GM23338 (cell line): ENCODE measurements at regions not wholly inside any gene's neighbourhood (a gene's known extent, or its start where the extent isn't known, plus 50 kb on each side); places are given as distances from the start of the nearest gene placed in this dataset.

ENCODE experiments used
- ATAC-seq: fragments of 200-7000 bp; cut with Tn5 transposase; 3 replicates; pipeline ENCODE4 v1.9.1; 2020
- DNase-seq: peaks from one replicate; pipeline ENCODE4 v3.0.0-alpha.2; 2015; ENCODE audit warnings: low spot score
- H2AFZ ChIP-seq: fragments of 200-600 bp; sonication (generic); 2 replicates; pipeline ENCODE4 v1.8.0; 2016; ENCODE audit warnings: antibody characterized with exemption, mild to moderate bottlenecking, moderate library complexity
- H3F3A ChIP-seq: fragments of 200-600 bp; sonication (generic); replicated peaks from 2 replicates; pipeline ENCODE4 v1.8.0; 2017; ENCODE audit warnings: antibody characterized with exemption, mixed run types, low read depth
- H3K27ac ChIP-seq: fragments of 200-600 bp; sonication (generic); 2 replicates; pipeline ENCODE4 v1.6.1; 2016; ENCODE audit warnings: low read depth
- H3K27me3 ChIP-seq: fragments of 200-600 bp; sonication (generic); 2 replicates; pipeline ENCODE4 v1.8.0; 2016; ENCODE audit warnings: mild to moderate bottlenecking, mixed run types, moderate library complexity; ENCODE audit not compliant: insufficient read depth
- H3K36me3 ChIP-seq: fragments of 200-600 bp; sonication (generic); 2 replicates; pipeline ENCODE4 v1.8.0; 2016; ENCODE audit warnings: mild to moderate bottlenecking; ENCODE audit not compliant: insufficient read depth
- H3K4me1 ChIP-seq: fragments of 200-600 bp; sonication (generic); 2 replicates; pipeline ENCODE4 v1.8.0; 2016; ENCODE audit warnings: mild to moderate bottlenecking, moderate library complexity; ENCODE audit not compliant: insufficient read depth
- H3K4me2 ChIP-seq: fragments of 200-600 bp; sonication (generic); 2 replicates; pipeline ENCODE4 v1.7.1; 2017; ENCODE audit warnings: mixed run types
- H3K4me3 ChIP-seq: fragments of 200-600 bp; sonication (generic); 2 replicates; pipeline ENCODE4 v1.6.1; 2016; ENCODE audit warnings: mixed run types
- H3K79me2 ChIP-seq: fragments of 200-600 bp; sonication (generic); replicated peaks from 2 replicates; pipeline ENCODE4 v1.8.0; 2017; ENCODE audit warnings: mild to moderate bottlenecking; ENCODE audit not compliant: insufficient read depth
- H3K9me2 ChIP-seq: fragments of 200-600 bp; sonication (generic); 2 replicates; pipeline ENCODE4 v1.8.0; 2017; ENCODE audit not compliant: insufficient read depth
- H4K20me1 ChIP-seq: fragments of 200-600 bp; sonication (generic); replicated peaks from 2 replicates; pipeline ENCODE4 v1.8.0; 2017; ENCODE audit warnings: mild to moderate bottlenecking; ENCODE audit not compliant: insufficient read depth
- H3K27ac Mint-ChIP-seq: 2 replicates; pipeline ENCODE4 v1.8.0; 2020; ENCODE audit warnings: inconsistent platforms, mild to moderate bottlenecking, moderate library complexity, mixed read lengths
- H3K27me3 Mint-ChIP-seq: 3 replicates; pipeline ENCODE4 v1.8.0; 2022; ENCODE audit warnings: low read depth, mild to moderate bottlenecking, moderate library complexity, mixed read lengths, inconsistent platforms; ENCODE audit not compliant: insufficient read depth, poor library complexity
- H3K36me3 Mint-ChIP-seq: 3 replicates; pipeline ENCODE4 v1.8.0; 2021; ENCODE audit warnings: low read depth, mild to moderate bottlenecking, inconsistent platforms, moderate library complexity, mixed read lengths
- H3K4me1 Mint-ChIP-seq: 3 replicates; pipeline ENCODE4 v1.8.0; 2020; ENCODE audit warnings: mild to moderate bottlenecking, inconsistent platforms, mixed read lengths
- H3K4me3 Mint-ChIP-seq: 3 replicates; pipeline ENCODE4 v1.8.0; 2021; ENCODE audit warnings: moderate library complexity, mild to moderate bottlenecking, inconsistent platforms, mixed read lengths
- H3K9me3 Mint-ChIP-seq: 3 replicates; pipeline ENCODE4 v1.8.0; 2020; ENCODE audit warnings: moderate library complexity, mild to moderate bottlenecking, inconsistent platforms, mixed read lengths
- CREB1 ChIP-seq: fragments of 250-450 bp; sonication (Bioruptor Pico); IDR thresholded peaks from 2 replicates; pipeline ENCODE4 v1.5.0; 2020; ENCODE audit warnings: low read depth, mild to moderate bottlenecking, moderate library complexity
- ETS1 ChIP-seq: IDR thresholded peaks from 2 replicates; pipeline ENCODE4 v1.6.1; 2016; ENCODE audit warnings: antibody characterized with exemption
- EZH2phosphoT487 ChIP-seq: fragments of 200-600 bp; sonication (generic); IDR thresholded peaks from one replicate; pipeline ENCODE4 v1.8.1; 2018; ENCODE audit warnings: antibody characterized with exemption; ENCODE audit not compliant: unreplicated experiment
- JUNB ChIP-seq: IDR thresholded peaks from one replicate; pipeline ENCODE4 v1.6.1; 2016; ENCODE audit warnings: antibody characterized with exemption; ENCODE audit not compliant: unreplicated experiment
- POLR2AphosphoS5 ChIP-seq: IDR thresholded peaks from 2 replicates; pipeline ENCODE4 v1.6.1; 2016; ENCODE audit warnings: antibody characterized with exemption, low read depth
- REST ChIP-seq: IDR thresholded peaks from one replicate; pipeline ENCODE4 v1.6.1; 2018; ENCODE audit warnings: antibody characterized with exemption; ENCODE audit not compliant: unreplicated experiment
- STAT1 ChIP-seq: IDR thresholded peaks from one replicate; pipeline ENCODE4 v1.6.1; 2016; ENCODE audit warnings: antibody characterized with exemption; ENCODE audit not compliant: unreplicated experiment
- ZNF114 ChIP-seq: fragments of 250-450 bp; sonication (Bioruptor Pico); IDR thresholded peaks from 2 replicates; pipeline ENCODE4 v1.5.0; 2020; ENCODE audit warnings: mild to moderate bottlenecking, moderate library complexity
- ZNF331 ChIP-seq: fragments of 250-450 bp; sonication (Bioruptor Pico); IDR thresholded peaks from 2 replicates; pipeline ENCODE4 v1.5.0; 2020; ENCODE audit warnings: low read depth, mild to moderate bottlenecking, moderate library complexity
- TF ChIP-seq, protein P1 (sequence below): fragments of 250-450 bp; sonication (Bioruptor Pico); IDR thresholded peaks from 2 replicates; pipeline ENCODE4 v1.5.0; 2020; ENCODE audit warnings: mild to moderate bottlenecking, moderate library complexity

DNA sequence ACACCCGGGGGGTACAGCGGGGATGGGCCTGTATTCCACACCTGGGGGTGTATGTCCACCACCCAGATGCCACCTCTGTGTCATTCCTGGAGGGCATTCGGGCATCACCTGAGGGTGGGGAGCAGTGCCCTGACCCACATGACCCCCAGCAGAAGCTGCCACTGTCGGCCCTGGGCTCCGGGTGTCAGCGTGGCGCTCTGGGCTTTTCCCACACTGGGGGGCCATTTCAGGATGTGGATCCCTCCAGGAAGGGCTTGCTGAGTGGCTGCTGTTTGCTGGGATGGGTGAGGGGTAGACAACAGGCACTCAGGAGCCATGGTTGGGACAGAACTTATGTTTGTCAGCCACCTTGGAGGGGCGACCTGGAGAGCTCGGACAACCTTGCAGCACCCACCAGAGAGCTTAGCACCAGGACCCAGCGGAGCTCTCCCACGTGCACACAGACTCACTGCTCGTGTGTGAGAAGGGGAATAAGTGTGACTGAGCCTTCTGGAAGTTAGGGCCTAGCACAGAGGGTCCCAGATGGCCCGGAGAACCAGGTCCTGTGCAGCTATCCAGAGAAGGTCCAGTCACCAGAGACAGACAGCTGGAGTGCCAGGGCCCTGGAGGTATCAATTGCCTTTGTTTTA is 102.7 kb downstream of the METRNL start:
- Mint-ChIP-seq H3K9me3 (peaks cover 4% of the 10 kb centered on the region; the same call in 1 of the 3 replicates), H3K4me3 (no peak overlapping the region), H3K27me3 (peaks cover 3% of the 10 kb centered on the region), H3K36me3 (no peaks in the 10 kb centered on the region; the same call in 2 of the 3 replicates), H3K27ac (no peak overlapping the region; the same call in 1 of the 2 replicates), H3K4me1 (peaks cover 2% of the 10 kb centered on the region; the same call in 1 of the 3 replicates)
- H3K27ac ChIP-seq = no peak overlapping the region
- no peaks in the 10 kb centered on the region for H3K27me3 ChIP-seq
- no peaks in the 10 kb centered on the region for H3K79me2 ChIP-seq
- H3K4me3 ChIP-seq = no peak overlapping the region
- ATAC-seq (no peak), DNase-seq (no peak)
- H3K9me2 ChIP-seq = no peaks in the 10 kb centered on the region
- no peaks in the 10 kb centered on the region for H3K36me3 ChIP-seq
- no peaks in the 10 kb centered on the region for H3F3A ChIP-seq
- no peaks in the 10 kb centered on the region for H3K4me1 ChIP-seq
- no peak for TF ChIP-seq POLR2AphosphoS5
- TF ChIP-seq CREB1 (CRISPR knock-in tag) = no peak
- no peak for TF ChIP-seq EZH2phosphoT487
- H4K20me1 ChIP-seq = no peaks in the 10 kb centered on the region
- H3K4me2 ChIP-seq = no peak overlapping the region
- no peak overlapping the region for H2AFZ ChIP-seq

GRCh38 chr17:83182620-83183101 is 103.3 kb downstream of the METRNL start:
- Histone ChIP-seq H3K27me3 (no peaks in the 10 kb centered on the region), H3K4me2 (no peak overlapping the region), H3K4me1 (no peaks in the 10 kb centered on the region), H3K27ac (no peak overlapping the region), H2AFZ (no peak overlapping the region), H3F3A (no peaks in the 10 kb centered on the region), H3K36me3 (no peaks in the 10 kb centered on the region), H4K20me1 (no peaks in the 10 kb centered on the region), H3K4me3 (no peak overlapping the region), H3K79me2 (no peaks in the 10 kb centered on the region), H3K9me2 (no peaks in the 10 kb centered on the region)
- Mint-ChIP-seq H3K36me3 (no peaks in the 10 kb centered on the region; the same call in 2 of the 3 replicates), H3K27me3 (peaks cover 3% of the 10 kb centered on the region), H3K4me1 (peaks cover 2% of the 10 kb centered on the region; the same call in 1 of the 3 replicates), H3K27ac (no peak overlapping the region), H3K4me3 (no peak overlapping the region), H3K9me3 (peaks cover 8% of the 10 kb centered on the region; the same call in 2 of the 3 replicates)
- no peak for ATAC-seq
- no peak for DNase-seq
- TF ChIP-seq JUNB (no peak), ZNF114 (CRISPR knock-in tag) (no peak), EZH2phosphoT487 (no peak), REST (no peak), POLR2AphosphoS5 (no peak), ZNF331 (CRISPR knock-in tag) (no peak), ETS1 (no peak), STAT1 (no peak)
- TF ChIP-seq, protein P1, sequence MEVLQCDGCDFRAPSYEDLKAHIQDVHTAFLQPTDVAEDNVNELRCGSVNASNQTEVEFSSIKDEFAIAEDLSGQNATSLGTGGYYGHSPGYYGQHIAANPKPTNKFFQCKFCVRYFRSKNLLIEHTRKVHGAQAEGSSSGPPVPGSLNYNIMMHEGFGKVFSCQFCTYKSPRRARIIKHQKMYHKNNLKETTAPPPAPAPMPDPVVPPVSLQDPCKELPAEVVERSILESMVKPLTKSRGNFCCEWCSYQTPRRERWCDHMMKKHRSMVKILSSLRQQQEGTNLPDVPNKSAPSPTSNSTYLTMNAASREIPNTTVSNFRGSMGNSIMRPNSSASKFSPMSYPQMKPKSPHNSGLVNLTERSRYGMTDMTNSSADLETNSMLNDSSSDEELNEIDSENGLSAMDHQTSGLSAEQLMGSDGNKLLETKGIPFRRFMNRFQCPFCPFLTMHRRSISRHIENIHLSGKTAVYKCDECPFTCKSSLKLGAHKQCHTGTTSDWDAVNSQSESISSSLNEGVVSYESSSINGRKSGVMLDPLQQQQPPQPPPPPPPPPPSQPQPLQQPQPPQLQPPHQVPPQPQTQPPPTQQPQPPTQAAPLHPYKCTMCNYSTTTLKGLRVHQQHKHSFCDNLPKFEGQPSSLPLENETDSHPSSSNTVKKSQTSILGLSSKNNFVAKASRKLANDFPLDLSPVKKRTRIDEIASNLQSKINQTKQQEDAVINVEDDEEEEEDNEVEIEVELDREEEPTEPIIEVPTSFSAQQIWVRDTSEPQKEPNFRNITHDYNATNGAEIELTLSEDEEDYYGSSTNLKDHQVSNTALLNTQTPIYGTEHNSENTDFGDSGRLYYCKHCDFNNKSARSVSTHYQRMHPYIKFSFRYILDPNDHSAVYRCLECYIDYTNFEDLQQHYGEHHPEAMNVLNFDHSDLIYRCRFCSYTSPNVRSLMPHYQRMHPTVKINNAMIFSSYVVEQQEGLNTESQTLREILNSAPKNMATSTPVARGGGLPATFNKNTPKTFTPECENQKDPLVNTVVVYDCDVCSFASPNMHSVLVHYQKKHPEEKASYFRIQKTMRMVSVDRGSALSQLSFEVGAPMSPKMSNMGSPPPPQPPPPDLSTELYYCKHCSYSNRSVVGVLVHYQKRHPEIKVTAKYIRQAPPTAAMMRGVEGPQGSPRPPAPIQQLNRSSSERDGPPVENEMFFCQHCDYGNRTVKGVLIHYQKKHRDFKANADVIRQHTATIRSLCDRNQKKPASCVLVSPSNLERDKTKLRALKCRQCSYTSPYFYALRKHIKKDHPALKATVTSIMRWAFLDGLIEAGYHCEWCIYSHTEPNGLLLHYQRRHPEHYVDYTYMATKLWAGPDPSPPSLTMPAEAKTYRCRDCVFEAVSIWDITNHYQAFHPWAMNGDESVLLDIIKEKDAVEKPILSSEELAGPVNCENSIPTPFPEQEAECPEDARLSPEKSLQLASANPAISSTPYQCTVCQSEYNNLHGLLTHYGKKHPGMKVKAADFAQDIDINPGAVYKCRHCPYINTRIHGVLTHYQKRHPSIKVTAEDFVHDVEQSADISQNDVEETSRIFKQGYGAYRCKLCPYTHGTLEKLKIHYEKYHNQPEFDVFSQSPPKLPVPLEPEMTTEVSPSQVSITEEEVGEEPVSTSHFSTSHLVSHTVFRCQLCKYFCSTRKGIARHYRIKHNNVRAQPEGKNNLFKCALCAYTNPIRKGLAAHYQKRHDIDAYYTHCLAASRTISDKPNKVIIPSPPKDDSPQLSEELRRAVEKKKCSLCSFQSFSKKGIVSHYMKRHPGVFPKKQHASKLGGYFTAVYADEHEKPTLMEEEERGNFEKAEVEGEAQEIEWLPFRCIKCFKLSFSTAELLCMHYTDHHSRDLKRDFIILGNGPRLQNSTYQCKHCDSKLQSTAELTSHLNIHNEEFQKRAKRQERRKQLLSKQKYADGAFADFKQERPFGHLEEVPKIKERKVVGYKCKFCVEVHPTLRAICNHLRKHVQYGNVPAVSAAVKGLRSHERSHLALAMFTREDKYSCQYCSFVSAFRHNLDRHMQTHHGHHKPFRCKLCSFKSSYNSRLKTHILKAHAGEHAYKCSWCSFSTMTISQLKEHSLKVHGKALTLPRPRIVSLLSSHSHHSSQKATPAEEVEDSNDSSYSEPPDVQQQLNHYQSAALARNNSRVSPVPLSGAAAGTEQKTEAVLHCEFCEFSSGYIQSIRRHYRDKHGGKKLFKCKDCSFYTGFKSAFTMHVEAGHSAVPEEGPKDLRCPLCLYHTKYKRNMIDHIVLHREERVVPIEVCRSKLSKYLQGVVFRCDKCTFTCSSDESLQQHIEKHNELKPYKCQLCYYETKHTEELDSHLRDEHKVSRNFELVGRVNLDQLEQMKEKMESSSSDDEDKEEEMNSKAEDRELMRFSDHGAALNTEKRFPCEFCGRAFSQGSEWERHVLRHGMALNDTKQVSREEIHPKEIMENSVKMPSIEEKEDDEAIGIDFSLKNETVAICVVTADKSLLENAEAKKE (CRISPR knock-in tag) = no peak
